ENCODE measurements at regions not wholly inside any gene's neighbourhood (a gene's known extent, or its start where the extent isn't known, plus 50 kb on each side); places are given as distances from the start of the nearest gene placed in this dataset.

- 20% methylated on average over 11 of the region's 11 CpGs for WGBS (ENCODE audit: insufficient coverage, insufficient replicate concordance, low lambda C conversion rate, missing lambda C conversion rate)
Measured at GRCh38 chr19:33894787-33895186, 98.1 kb downstream of the KCTD15 start.

More at GRCh38 chr19:33894787-33895186, 98.1 kb downstream of the KCTD15 start:
- RAD21 ChIA-PET (ENCODE audit: unreplicated experiment) = no interaction called here
- intact Hi-C loops (cut with micrococcal nuclease; ENCODE audit: unreplicated experiment) = no loop called here
- Histone ChIP-seq H3K79me2 (ENCODE audit: control insufficient read depth, insufficient read depth, low read length) (no peaks in the 10 kb centered on the region), H3K36me3 (ENCODE audit: control insufficient read depth in 2 of 2, insufficient read depth in 2 of 2, low read length in 1 of 2) (no peaks in the 10 kb centered on the region), H3K27me3 (replicated peaks in 1 of 2; ENCODE audit: control insufficient read depth in 2 of 2, insufficient read depth in 2 of 2, low read length in 1 of 2) (no peaks in the 10 kb centered on the region), H3K4me2 (ENCODE audit: control insufficient read depth, insufficient read depth) (no peak overlapping the region), H3K4me1 (ENCODE audit: control insufficient read depth, insufficient read depth, low read length) (no peaks in the 10 kb centered on the region), H3K9ac (ENCODE audit: control insufficient read depth, insufficient read depth, low read length) (no peak overlapping the region), H4K20me1 (ENCODE audit: control insufficient read depth, insufficient read depth) (no peaks in the 10 kb centered on the region), H3K4me3 (no peak overlapping the region), H3K9me3 (replicated peaks; ENCODE audit: control insufficient read depth, insufficient read depth, low read length) (no peaks in the 10 kb centered on the region), H3K27ac (ENCODE audit: control insufficient read depth, insufficient read depth) (no peak overlapping the region), H2AFZ (ENCODE audit: control insufficient read depth, low read depth, low read length) (no peak overlapping the region)
- DNase-seq (ENCODE audit: low read depth, low spot score) (no peak), ATAC-seq (no peak), FAIRE-seq (no peak)
- no TSS peak for BruUV-seq (replicated peaks)
- POLR2A ChIA-PET = no interaction called here
- in situ Hi-C loops (cut with MboI) = no loop called here
- CTCF ChIA-PET = no interaction called here
- TF ChIP-seq HDAC2 (IDR thresholded peaks at IDR 0.05) = no peak
- no peak for TF ChIP-seq JUNB (IDR thresholded peaks at IDR 0.05)
- no peak for TF ChIP-seq ZBTB11 (CRISPR knock-in tag; IDR thresholded peaks at IDR 0.05)
- TF ChIP-seq RAD51 (IDR thresholded peaks at IDR 0.05) = no peak
- TF ChIP-seq REST (IDR thresholded peaks at IDR 0.05; ENCODE audit: low read depth, low read length) = no peak
- TF ChIP-seq IRF5 (IDR thresholded peaks at IDR 0.05; ENCODE audit: borderline replicate concordance) = no peak
- TF ChIP-seq CTCF (IDR thresholded peaks at IDR 0.05 in 2 of 3, conservative IDR thresholded peaks at IDR 0.05 in 1 of 3; ENCODE audit: control insufficient read depth in 2 of 3, extremely low read depth in 1 of 3, insufficient read depth in 1 of 3, low read depth in 3 of 3, low read length in 3 of 3) = no peak
- TF ChIP-seq CHD4 (IDR thresholded peaks at IDR 0.05) = no peak
- TF ChIP-seq CBFB (IDR thresholded peaks at IDR 0.05; ENCODE audit: low read depth) = no peak
- TF ChIP-seq ZNF24 (IDR thresholded peaks at IDR 0.05) = no peak
- SMC1A ChIA-PET (ENCODE audit: uncharacterized antibody, unreplicated experiment) = no interaction called here

Measured in GM12878 (cell line).